HG03460 (cell line): ENCODE measurements at regions not wholly inside any gene's neighbourhood (a gene's known extent, or its start where the extent isn't known, plus 50 kb on each side); places are given as distances from the start of the nearest gene placed in this dataset.
"Not testable (repeated sequence)": the region's sequence is repeated elsewhere in the genome, so short reads cannot be mapped to it uniquely, and the experiment has no call there.

Experiments used
- ATAC-seq: cut with Tn5 transposase; IDR thresholded peaks from one replicate; pipeline ENCODE4 v1.9.1; 2021; ENCODE audit not compliant: unreplicated experiment

DNA sequence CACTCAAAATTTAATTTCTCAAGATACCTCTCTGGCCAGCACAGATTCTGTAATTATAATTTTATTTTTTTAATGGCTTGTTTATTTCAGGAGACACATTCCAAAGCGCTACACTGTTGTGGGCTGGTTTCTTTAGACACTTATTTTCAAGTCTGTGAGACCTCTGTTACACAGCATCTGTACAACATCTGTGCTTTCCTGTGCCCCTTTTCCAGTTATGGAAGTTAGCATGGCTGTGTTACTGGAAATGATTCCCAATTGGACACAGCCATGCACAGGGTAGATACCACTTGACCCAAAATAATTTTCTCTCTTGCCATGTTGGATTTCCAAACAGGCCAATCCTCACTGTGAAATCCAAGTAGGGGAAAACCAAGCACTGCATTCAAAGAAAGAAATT lies 172.3 kb upstream of the ADCY1 start:
- ATAC-seq: no peak

DNA sequence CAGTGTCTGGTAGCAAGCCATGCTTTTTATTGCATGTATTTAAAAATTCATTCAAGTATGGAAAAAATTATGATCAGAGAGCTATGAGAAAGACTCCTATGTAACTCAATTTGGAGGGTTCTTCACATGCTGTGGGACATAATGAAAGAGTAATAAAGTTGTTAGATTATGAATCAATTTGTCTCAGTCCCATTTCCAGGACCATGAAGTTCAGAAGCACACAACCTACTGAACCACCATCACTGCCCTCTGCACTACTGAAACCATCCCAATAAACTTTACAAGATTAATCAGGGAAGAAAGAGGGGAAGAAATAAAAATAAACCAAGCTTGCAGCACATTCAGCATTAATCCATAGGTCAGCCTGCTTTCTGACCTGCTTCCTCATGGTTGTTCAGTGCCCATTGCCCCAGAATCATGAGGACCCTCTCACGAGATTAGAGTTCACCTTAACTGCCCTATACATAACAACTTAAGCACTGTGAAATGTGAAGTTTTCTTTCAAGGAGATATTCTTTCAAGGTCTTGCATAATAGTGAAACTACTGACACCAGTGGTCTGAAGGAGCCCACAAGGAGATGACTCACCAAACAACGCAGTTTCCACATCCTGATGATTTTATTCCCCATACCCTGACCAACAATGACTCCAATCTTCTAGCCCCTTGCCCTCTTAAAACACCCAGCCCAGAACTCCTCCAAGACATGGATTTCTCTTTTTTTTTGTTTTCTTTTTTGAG lies 171.5 kb upstream of the ADCY1 start:
- ATAC-seq: no peak

DNA sequence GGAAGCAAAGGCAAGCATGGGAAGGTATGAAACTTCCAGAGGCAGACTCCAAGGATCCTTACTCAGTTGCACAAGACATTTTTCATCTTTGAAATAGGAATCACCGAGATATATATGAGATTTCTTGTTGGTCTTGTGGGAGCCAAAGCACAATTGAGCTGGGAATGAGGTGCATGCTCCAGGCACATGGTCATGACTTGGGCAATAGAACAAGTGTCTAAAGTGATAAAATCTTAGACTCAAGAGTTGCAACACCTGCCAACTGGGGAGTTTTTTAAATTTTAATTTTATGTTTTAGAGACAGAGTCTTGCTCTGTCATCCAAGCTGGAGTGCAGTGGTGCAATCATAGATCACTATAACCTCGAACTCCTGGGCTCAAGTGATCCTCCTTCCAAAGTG lies 169.5 kb upstream of the ADCY1 start:
- no peak for ATAC-seq

DNA sequence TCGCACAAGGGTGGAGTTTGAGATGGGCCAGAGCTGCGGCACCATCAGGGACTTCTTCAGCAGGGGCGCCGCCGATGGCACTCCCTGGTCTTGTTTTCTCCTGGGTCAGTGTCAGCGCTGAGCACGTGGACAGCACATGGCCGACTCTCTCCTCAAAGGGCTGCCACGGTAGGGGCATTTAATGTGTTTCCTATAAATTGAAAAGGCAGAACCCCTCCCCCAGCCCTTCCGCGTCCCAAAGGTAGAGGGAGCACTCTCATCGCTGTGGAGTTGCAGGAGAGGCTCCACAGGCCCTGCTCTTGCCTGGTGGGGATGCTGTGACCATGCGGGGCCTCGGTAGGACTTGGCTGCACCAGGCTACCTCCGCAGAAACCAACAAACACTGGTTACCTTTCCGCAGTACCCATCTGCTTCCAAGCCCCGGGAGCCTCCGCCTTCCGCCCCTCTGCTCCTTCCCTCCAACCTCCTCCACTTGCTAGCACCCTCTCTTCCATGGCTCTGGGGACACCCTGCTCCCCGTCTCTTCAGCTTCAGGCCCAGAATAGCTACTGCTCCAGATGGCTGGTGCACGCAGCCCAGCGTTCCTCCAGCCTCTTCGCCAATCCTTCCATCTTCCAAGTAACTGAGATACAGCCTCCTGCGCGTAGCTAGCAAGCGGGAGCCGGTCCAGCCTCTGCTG lies 166.3 kb upstream of the ADCY1 start:
- ATAC-seq: no peak

DNA sequence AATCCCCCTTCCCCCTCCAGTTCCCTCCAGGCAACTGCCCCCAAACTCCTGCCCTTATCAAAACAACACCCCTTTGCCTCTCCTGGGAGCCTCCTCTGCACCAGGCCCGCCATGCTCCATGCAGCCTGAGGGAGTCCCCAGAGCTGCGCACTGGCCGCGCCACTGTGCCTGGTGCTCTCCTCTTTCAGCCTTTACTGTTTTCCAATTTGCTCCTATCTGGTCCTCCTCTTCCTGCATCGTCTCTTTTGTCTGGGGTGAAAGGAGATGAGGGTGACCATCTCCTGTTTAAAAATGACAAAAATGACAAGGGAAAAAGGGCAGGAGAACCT lies 165.8 kb upstream of the ADCY1 start:
- no peak for ATAC-seq

DNA sequence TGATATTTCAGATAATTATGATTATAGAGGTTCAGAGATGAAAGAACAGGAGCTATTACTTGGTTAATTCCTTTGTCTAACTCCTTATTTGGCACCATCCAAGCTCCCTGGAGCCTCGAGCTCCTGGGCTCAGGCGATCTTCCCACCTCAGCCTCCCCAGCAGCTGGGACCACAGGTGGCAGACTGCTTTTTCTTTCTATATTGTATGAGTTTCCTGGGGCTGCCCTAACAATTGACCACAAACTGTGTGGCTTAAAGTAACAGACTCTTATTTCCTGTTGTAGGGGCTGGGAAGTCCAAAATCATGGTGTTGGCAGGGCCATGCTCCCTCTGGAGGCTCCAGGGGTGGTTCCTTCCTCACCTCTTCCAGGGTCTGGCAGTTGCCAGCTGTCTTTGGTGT lies 163.3 kb upstream of the ADCY1 start:
- no peak for ATAC-seq

DNA sequence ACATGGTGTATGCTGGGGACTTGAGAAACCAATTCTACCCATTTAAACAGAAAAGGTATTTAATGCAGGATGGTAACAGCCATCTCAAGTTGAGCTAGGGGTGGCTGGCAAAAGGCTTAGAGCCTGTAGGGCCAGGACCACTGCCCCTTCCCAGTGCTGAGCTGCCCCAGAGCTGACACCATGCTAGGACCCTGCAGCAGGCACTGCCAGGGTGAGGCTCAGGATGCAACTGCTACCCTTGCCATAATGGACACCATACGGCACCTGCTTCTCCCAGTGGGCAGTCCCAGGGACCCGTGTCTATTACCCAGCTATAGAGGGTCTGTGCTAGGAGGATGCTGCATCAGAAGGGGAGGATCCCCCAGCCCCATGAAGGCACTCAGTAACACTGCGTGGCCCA lies 160.7 kb upstream of the ADCY1 start:
- ATAC-seq: no peak

DNA sequence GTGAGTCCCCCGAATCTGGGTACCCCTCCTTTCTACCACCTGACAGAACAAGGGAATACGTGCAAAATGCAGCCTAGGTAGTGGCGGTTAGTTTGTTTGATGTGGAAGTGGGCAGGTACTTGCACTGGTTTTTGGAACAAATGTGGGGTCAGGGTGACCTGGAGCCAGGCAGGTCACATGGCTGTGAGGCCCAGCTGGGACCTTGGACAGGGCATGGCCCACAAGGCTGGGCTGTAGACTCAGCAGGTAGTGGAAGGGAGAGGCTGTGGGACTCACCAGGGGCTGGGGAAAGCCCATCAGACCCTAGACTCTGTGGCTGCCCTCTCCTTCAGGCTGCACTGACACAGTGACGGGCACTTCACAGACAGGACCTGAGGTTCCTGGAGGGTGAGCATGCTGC lies 159.9 kb upstream of the ADCY1 start:
- no peak for ATAC-seq

DNA sequence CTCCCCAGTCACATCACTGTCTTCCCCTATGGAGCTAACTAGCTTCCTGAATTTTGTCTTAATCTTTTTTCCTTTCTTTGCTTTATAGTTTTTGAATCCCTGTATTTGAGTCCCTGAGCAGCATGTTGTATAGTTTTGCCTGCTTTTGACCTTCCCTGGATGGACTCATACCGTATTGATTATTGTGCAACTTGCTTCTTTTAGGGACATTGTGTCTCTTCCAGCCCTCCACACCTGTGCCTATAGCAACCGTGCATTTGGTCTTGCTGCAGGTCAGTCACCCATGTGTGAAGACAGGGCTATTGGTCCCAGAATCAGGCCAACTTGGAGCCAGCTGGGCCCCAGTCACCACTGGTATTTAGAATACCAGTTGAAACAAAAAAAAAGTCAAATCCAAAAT lies 158.9 kb upstream of the ADCY1 start:
- no peak for ATAC-seq

DNA sequence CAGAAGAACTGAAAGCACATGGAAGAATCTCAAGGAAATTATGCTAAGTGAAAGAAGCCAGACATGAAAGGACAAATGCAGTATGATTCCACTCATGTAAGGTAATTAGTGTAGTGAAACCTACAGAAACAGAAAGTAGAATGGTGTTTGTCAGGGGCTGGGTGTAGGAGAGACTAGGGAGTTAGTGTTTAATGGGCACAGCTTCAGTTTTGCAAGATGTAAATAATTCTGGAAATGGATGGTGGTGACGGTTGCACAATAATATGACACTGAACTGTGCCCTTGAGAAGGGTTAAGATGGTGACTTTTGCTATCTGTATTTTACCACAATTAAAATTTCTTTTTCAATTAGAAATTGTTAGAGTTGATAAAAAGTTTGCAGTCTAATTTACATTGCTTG lies 157.3 kb upstream of the ADCY1 start:
- no peak for ATAC-seq

DNA sequence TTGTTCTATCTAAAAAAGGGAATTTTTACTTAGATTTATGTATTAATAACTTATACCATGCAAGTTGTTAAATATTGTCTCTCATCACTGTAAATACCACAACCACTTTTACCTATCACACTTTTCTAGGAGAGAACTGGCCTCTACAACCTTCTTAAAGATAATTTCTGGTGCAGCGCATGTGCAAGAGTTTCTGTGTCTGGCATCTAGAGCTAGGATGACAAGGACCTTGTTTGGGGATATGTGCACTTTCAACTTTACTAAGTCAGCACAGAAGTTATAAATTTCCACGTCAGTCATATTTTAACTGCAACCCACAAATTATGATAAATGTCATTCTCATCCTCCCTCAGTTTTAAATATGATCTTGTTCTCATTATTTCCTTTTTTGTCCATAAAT lies 156.9 kb upstream of the ADCY1 start:
- ATAC-seq: no peak

DNA sequence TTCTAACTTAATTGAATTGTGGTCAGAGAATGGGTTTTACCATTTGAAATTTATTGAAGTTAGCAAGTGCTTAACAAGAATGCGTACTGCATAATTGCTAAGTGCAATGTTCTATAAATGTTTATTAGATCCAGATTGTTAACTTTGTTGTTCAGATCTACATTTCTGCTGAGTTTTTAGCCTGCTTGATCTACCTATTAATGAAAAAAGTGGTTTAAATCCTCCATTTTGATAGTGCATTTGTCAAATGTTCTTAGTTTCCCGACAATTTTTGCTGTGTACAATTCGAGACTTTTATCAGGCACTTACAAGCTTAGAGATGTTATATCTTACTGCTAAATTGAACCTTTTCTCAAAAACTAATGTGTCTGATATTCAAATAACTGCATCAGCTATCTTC lies 156.4 kb upstream of the ADCY1 start:
- ATAC-seq: no peak

DNA sequence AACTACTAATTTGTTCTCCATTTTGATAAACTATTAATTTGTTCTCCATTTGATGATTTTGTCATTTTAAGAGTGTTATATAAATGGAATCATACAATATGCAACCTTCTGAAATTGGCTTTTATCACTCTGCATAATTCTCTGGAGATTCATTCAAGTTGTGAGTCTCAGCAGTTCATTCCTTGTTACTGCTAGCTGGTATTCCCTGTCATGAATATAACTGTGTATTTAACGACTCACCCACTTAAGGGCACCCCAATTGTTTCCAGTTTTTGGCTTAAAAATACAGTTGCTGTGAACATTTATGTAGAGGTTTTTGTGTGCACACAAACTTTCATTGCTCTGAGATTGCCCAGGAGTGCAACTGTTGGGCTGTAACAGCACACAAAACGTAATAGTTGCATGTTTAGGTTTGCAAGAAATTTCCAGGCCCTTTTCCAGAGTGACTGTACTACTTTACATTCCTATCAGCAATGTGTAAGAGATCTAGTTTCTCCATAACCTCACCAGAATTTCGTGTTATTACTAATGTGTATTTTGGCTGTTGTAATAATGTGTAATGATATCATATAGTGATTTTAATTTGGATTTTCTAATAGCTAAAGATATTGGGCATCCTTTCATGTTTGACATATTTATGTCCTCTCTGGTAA lies 153.2 kb upstream of the ADCY1 start:
- ATAC-seq: no peak

DNA sequence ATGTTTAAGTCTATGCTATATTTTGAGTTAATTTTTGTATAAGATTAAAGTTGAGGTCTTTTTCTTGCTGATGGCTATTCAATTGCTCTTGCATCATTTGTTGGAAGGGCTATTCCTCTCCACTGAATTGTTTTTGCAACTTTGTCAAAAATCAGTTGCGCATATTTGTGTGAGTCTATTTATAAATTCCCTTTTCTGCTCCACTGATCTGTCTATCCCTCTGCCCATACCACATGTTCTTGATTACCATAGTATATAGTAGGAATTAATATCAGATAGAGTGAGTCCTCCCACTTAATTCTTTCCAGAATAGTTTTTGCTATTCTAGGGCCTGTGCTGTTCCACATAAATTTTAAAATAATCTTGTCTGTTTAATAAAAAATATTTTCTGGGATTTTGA lies 152.4 kb upstream of the ADCY1 start:
- ATAC-seq: no peak

DNA sequence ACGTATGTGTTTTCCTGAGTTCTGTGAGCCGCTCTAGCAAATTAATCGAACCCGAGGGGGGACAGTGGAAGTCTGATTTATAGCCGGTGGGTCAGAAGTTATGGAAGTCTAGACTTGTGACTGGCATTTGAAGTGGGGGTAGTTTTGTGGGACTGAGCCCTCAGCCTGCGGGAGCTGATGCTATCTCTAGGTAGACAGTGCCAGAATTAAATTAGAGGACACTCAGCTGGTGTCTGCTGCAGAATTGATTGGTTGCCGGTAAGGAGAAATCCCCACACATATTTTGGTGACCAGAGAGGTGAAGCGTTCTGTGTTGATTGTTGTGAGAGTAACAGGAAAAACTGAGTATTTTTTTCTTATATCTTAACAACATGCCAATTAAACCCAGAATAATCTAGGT lies 143.8 kb upstream of the ADCY1 start:
- ATAC-seq: no peak

DNA sequence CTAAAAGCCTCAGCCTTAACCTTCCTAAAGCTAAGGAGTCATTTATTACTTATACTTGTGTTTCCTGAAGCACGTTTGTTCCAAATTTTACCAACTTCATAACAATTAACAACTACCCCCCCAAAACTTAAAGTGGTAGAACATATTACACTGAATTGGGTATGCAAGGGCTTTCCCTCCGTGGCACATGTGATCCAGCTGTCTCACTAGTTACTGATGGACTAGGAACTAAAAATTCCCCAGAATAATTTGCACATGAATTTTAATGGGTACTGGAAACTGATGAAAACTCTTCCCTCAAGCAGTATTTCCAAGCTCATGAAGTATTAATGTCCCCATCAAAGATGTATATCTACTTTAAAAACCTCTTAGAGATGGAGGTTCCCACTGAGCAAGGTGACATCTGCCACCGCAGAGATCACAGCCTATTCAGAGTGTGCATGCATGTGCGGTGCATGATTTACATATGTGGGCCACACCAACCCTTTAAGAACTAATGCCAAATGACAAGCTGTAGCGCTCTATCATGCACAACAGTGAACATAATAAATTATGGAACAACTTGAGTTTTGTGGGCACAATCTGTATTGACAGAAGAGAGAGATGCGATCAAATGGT lies 139.9 kb upstream of the ADCY1 start:
- ATAC-seq: no peak

DNA sequence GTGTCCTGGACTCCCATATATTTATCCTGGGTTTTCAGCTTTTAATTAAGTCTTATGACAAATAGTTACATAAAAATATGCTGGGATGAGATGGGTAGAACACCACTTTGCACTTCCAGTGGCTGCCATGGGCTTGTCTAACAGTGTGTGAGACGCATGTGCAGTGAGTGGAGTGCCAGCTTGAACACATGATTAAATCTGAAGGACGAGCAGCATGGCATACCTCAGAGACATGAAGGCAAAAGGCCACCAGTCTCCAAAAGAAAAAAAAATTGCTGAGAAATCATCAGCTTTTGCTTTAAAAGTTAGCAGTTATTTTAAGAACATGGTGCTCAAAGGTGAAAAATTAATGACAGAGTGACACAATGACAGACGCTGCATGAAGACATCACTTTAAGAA lies 139.0 kb upstream of the ADCY1 start:
- ATAC-seq: no peak

DNA sequence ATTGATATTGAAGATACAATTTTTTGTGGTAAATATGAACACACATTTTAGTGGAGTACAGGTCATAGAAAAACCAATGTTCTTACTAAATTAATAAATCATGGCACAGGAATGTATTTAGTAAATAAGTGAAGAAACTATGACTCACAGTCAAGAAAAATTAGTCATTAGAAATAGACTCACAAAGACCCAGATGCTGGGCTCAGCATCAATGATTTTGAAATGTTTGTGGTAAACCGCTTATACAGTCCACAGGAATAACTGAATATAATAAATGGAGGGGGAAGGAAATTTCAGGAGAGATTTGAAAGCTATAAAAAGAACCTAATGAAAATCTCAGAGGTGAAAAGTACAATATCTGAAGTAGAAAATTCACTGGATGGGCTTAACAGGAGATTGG lies 138.3 kb upstream of the ADCY1 start:
- no peak for ATAC-seq

DNA sequence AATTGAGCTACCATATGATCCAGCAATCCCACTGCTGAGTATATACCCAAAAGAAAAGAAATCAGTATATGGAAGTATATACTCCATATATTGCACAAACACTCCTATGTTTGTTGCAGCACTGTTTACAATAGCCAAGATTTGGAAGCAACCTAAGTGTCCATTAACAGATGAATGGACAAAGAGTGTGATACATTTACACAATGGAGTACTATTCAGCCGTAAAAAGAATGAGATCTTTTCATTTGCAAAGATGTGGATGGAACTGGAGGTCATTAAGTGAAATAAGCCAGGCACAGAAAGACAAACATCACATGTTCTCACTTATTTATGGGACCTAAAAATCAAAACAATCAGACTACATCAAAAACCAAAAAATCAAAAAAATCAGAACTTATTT lies 133.4 kb upstream of the ADCY1 start:
- ATAC-seq: not testable (repeated sequence)

DNA sequence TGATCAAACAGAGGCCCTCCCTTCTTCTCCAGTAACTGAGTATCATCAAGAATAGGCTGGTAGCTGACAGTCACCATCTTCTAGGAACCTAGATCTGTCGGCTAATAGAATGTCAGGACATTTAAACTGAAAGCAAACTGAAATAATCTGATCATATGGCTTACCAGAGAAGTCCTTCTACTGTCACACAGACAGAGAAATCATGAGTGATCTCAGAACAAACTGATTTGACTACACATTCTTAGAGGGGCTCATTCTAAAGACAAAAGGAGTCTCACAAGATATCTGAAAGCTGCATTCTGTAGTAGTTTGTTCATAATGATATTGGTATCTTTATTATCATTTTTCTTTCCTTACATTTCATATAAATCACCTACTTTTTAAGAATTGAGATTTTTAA lies 130.9 kb upstream of the ADCY1 start:
- ATAC-seq: no peak

DNA sequence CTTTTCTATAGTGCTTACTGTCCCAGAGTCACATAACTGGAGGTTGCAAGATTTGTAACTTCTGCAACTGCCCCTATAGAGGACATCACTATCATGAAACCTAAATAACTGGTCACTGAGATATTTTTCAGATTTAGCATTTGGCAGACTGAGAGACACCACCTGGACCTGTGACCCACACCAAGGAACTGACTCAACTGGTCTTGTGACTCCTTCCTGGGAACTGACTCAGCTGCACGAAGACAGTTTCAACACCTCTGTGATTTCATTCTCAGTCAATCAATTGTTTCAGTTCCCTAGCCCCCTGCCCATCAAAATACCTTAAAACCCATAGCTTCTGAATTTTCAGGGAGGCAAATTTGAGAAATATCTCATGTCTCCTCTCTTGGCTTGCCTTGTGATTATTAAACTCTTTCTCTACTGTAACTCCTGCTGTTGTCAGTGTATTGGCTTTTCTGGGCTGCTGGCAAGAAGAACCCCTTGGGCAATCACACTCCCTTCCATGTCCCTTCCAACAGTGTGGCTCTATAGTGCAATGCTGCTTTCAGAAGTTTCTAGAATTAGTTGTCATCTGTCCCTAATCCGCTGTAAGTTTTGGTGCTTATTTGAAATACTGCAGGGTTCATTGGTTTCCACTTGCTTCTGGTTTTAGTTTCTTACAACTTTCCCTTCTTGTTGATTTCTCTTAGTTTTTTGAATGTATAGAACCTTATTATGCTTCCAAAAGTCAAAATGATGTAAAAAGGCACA lies 127.8 kb upstream of the ADCY1 start:
- no peak for ATAC-seq
